ENCODE measurements at regions not wholly inside any gene's neighbourhood (a gene's known extent, or its start where the extent isn't known, plus 50 kb on each side); places are given as distances from the start of the nearest gene placed in this dataset.

- peaks cover 30% of the 10 kb centered on the region for H3K9me3 ChIP-seq (ENCODE audit: control insufficient read depth, insufficient read depth, low read length)
- ChIA-PET POLR2A (ENCODE audit: unreplicated experiment) (no interaction called here), CTCF (no interaction called here)
- H2BK15ac ChIP-seq (ENCODE audit: low read depth, low read length), result no peak overlapping the region
- no peak overlapping the region for H2AFZ ChIP-seq (replicated peaks; ENCODE audit: low read length, poor library complexity)
- H3K9ac ChIP-seq (ENCODE audit: low read depth, low read length), result no peak overlapping the region
- TF ChIP-seq CTCF (conservative IDR thresholded peaks at IDR 0.05; ENCODE audit: low read depth, low read length) (no peak), SMC3 (IDR thresholded peaks at IDR 0.05; ENCODE audit: low read depth, low read length) (no peak), MAFK (IDR thresholded peaks at IDR 0.05; ENCODE audit: low read depth, low read length) (no peak), FOS (IDR thresholded peaks at IDR 0.05; ENCODE audit: low read depth, low read length) (no peak), MAZ (IDR thresholded peaks at IDR 0.05; ENCODE audit: borderline replicate concordance, low read depth, low read length) (no peak), MXI1 (IDR thresholded peaks at IDR 0.05; ENCODE audit: borderline replicate concordance, low read depth, low read length) (no peak), NFE2L2 (IDR thresholded peaks at IDR 0.05; ENCODE audit: low read depth, low read length) (no peak), RAD21 (IDR thresholded peaks at IDR 0.05; ENCODE audit: low read length) (no peak), USF2 (IDR thresholded peaks at IDR 0.05; ENCODE audit: low read depth, low read length) (no peak), CEBPB (IDR thresholded peaks at IDR 0.05; ENCODE audit: low read depth, low read length) (no peak), ELK1 (IDR thresholded peaks at IDR 0.05; ENCODE audit: borderline replicate concordance, low read depth, low read length) (no peak), POLR2A (IDR thresholded peaks at IDR 0.05; ENCODE audit: low read depth, low read length) (no peak), BHLHE40 (IDR thresholded peaks at IDR 0.05; ENCODE audit: low read depth, low read length) (no peak), RCOR1 (IDR thresholded peaks at IDR 0.05; ENCODE audit: insufficient replicate concordance, low read length) (no peak)
- H3K27ac ChIP-seq (ENCODE audit: insufficient read depth, low read length), result no peak overlapping the region
- no peaks in the 10 kb centered on the region for H3K36me3 ChIP-seq (ENCODE audit: control insufficient read depth, insufficient read depth, low read length)
- no peak overlapping the region for H3K4me2 ChIP-seq (ENCODE audit: low read depth, low read length)
- no peak overlapping the region for H2AK9ac ChIP-seq (replicated peaks; ENCODE audit: low read depth, low read length, poor library complexity)
- H3K14ac ChIP-seq (replicated peaks; ENCODE audit: low read depth, low read length), result no peak overlapping the region
- H2BK5ac ChIP-seq (ENCODE audit: low read depth, low read length, poor library complexity, severe bottlenecking), result no peak overlapping the region
- no peak overlapping the region for H3K4me3 ChIP-seq (ENCODE audit: insufficient read depth, low read depth, low read length)
- no peak overlapping the region for H3K23ac ChIP-seq (ENCODE audit: low read depth, low read length)
- H3K4me1 ChIP-seq (ENCODE audit: control insufficient read depth, insufficient read depth, low read length), result no peaks in the 10 kb centered on the region
- in situ Hi-C loops (cut with MboI; ENCODE audit: low sequenced_read_pairs), result no loop called here
- intact Hi-C loops (cut with micrococcal nuclease), result no loop called here
- no peak overlapping the region for H4K5ac ChIP-seq (ENCODE audit: low read depth, low read length)
- no peak overlapping the region for H4K8ac ChIP-seq (ENCODE audit: low read depth in 2 of 2, low read length in 2 of 2)
- DNase-seq (no peak), ATAC-seq (ENCODE audit: low read depth) (no peak)
- H4K20me1 ChIP-seq (ENCODE audit: insufficient read depth, low read length), result no peaks in the 10 kb centered on the region
- dilution Hi-C loops (cut with HindIII; ENCODE audit: low sequenced_read_pairs, unreplicated experiment), result no loop called here
- no peaks in the 10 kb centered on the region for H3K9me1 ChIP-seq (ENCODE audit: insufficient read depth, low read length)
- no peak overlapping the region for H2AK5ac ChIP-seq (ENCODE audit: low read depth, low read length)
- H3K18ac ChIP-seq (ENCODE audit: low read depth, low read length), result no peak overlapping the region
- H3K56ac ChIP-seq (ENCODE audit: extremely low read depth, insufficient read depth, low read length), result no peak overlapping the region
- no peak overlapping the region for H2BK20ac ChIP-seq (ENCODE audit: low read depth, low read length)
- H3K79me1 ChIP-seq (ENCODE audit: low read depth in 1 of 2, low read length in 2 of 2), result no peaks in the 10 kb centered on the region
- no peak overlapping the region for H3K4ac ChIP-seq (ENCODE audit: low read depth, low read length)
- H4K91ac ChIP-seq (ENCODE audit: insufficient read depth, low read depth, low read length), result no peak overlapping the region
- BruUV-seq (replicated peaks), result no TSS peak
- H3K27me3 ChIP-seq (ENCODE audit: control insufficient read depth, insufficient read depth, low read length), result no peaks in the 10 kb centered on the region
- H2BK120ac ChIP-seq (ENCODE audit: low read depth, low read length), result no peak overlapping the region
Measured at GRCh38 chr7:153185936-153186335, 426.4 kb downstream of the ACTR3B start.
